ENCODE measurements at regions not wholly inside any gene's neighbourhood (a gene's known extent, or its start where the extent isn't known, plus 50 kb on each side); places are given as distances from the start of the nearest gene placed in this dataset.
"Not testable (repeated sequence)": the region's sequence is repeated elsewhere in the genome, so short reads cannot be mapped to it uniquely, and the experiment has no call there.

- Histone ChIP-seq H3K36me3 (ENCODE audit: control insufficient read depth in 2 of 2, insufficient read depth in 2 of 2, low read length in 1 of 2) (no peaks in the 10 kb centered on the region), H3K9me3 (ENCODE audit: control insufficient read depth in 2 of 2, insufficient read depth in 1 of 2, low read depth in 1 of 2, low read length in 1 of 2) (no peaks in the 10 kb centered on the region)
Observed at GRCh38 chr7:46123756-46124343, 202.8 kb upstream of the IGFBP3 start.

GRCh38 chr7:46115410-46115809, 194.3 kb upstream of the IGFBP3 start:
- H3K4me1 ChIP-seq (ENCODE audit: control insufficient read depth in 2 of 2, insufficient read depth in 2 of 2, low read length in 1 of 2) = no peaks in the 10 kb centered on the region
- H3K36me3 ChIP-seq (ENCODE audit: control insufficient read depth in 2 of 2, insufficient read depth in 2 of 2, low read length in 1 of 2) = no peaks in the 10 kb centered on the region
- 65 to 83% methylated on average over 3 of the region's 3 CpGs for WGBS, 2 donors
- no peaks in the 10 kb centered on the region for H3K27me3 ChIP-seq (ENCODE audit: control insufficient read depth in 1 of 2, insufficient read depth in 2 of 2, low read length in 2 of 2)
- H3K4me3 ChIP-seq (ENCODE audit: low read depth in 1 of 2, low read length in 2 of 2) = no peak overlapping the region
- H3K27ac ChIP-seq (ENCODE audit: low read depth in 2 of 2, low read length in 1 of 2) = no peak overlapping the region
- H3K9me3 ChIP-seq (ENCODE audit: control insufficient read depth in 2 of 2, insufficient read depth in 1 of 2, low read depth in 1 of 2, low read length in 1 of 2) = no peaks in the 10 kb centered on the region

More at GRCh38 chr7:46123756-46124343, 202.8 kb upstream of the IGFBP3 start:
- 79 to 87% methylated on average over 3 of the region's 3 CpGs for WGBS, 2 donors
- Histone ChIP-seq H3K27ac (ENCODE audit: low read depth in 2 of 2, low read length in 1 of 2) (no peak overlapping the region), H3K4me1 (ENCODE audit: control insufficient read depth in 2 of 2, insufficient read depth in 2 of 2, low read length in 1 of 2) (no peaks in the 10 kb centered on the region), H3K4me3 (ENCODE audit: low read depth in 1 of 2, low read length in 2 of 2) (no peak overlapping the region), H3K27me3 (ENCODE audit: control insufficient read depth in 1 of 2, insufficient read depth in 2 of 2, low read length in 2 of 2) (peaks cover 0 to 3% of the 10 kb centered on the region in 2 donors)

GRCh38 chr7:46109437-46109836, 188.4 kb upstream of the IGFBP3 start:
- Histone ChIP-seq H3K36me3 (ENCODE audit: control insufficient read depth in 2 of 2, insufficient read depth in 2 of 2, low read length in 1 of 2) (no peaks in the 10 kb centered on the region), H3K27me3 (ENCODE audit: control insufficient read depth in 1 of 2, insufficient read depth in 2 of 2, low read length in 2 of 2) (no peaks in the 10 kb centered on the region), H3K4me3 (ENCODE audit: low read depth in 1 of 2, low read length in 2 of 2) (no peak overlapping the region), H3K9me3 (ENCODE audit: control insufficient read depth in 2 of 2, insufficient read depth in 1 of 2, low read depth in 1 of 2, low read length in 1 of 2) (no peaks in the 10 kb centered on the region), H3K27ac (ENCODE audit: low read depth in 2 of 2, low read length in 1 of 2) (no peak overlapping the region), H3K4me1 (ENCODE audit: control insufficient read depth in 2 of 2, insufficient read depth in 2 of 2, low read length in 1 of 2) (no peaks in the 10 kb centered on the region)
- WGBS, 2 donors = 68 to 81% methylated on average over 4 of the region's 4 CpGs

- no peaks in the 10 kb centered on the region for H3K9me3 ChIP-seq (ENCODE audit: control insufficient read depth in 2 of 2, insufficient read depth in 1 of 2, low read depth in 1 of 2, low read length in 1 of 2)
- no peaks in the 10 kb centered on the region for H3K4me1 ChIP-seq (ENCODE audit: control insufficient read depth in 2 of 2, insufficient read depth in 2 of 2, low read length in 1 of 2)
- H3K36me3 ChIP-seq (ENCODE audit: control insufficient read depth in 2 of 2, insufficient read depth in 2 of 2, low read length in 1 of 2) = no peaks in the 10 kb centered on the region
- H3K27me3 ChIP-seq (ENCODE audit: control insufficient read depth in 1 of 2, insufficient read depth in 2 of 2, low read length in 2 of 2) = no peaks in the 10 kb centered on the region
- no peak overlapping the region for H3K27ac ChIP-seq (ENCODE audit: low read depth in 2 of 2, low read length in 1 of 2)
- H3K4me3 ChIP-seq (ENCODE audit: low read depth in 1 of 2, low read length in 2 of 2) = no peak overlapping the region
- 82 to 83% methylated on average over 7 of the region's 7 CpGs for WGBS, 2 donors
Observed at GRCh38 chr7:46108272-46108671, 187.2 kb upstream of the IGFBP3 start.

- no peaks in the 10 kb centered on the region for H3K9me3 ChIP-seq (ENCODE audit: control insufficient read depth in 2 of 2, insufficient read depth in 1 of 2, low read depth in 1 of 2, low read length in 1 of 2)
- H3K27ac ChIP-seq (ENCODE audit: low read depth in 2 of 2, low read length in 1 of 2) = no peak overlapping the region
- no peaks in the 10 kb centered on the region for H3K36me3 ChIP-seq (ENCODE audit: control insufficient read depth in 2 of 2, insufficient read depth in 2 of 2, low read length in 1 of 2)
- H3K4me3 ChIP-seq (ENCODE audit: low read depth in 1 of 2, low read length in 2 of 2) = no peak overlapping the region
- H3K4me1 ChIP-seq (ENCODE audit: control insufficient read depth in 2 of 2, insufficient read depth in 2 of 2, low read length in 1 of 2) = no peaks in the 10 kb centered on the region
- no peaks in the 10 kb centered on the region for H3K27me3 ChIP-seq (ENCODE audit: control insufficient read depth in 1 of 2, insufficient read depth in 2 of 2, low read length in 2 of 2)
- 79 to 82% methylated on average over 7 of the region's 7 CpGs for WGBS, 2 donors
Observed at GRCh38 chr7:46107610-46108217, 186.6 kb upstream of the IGFBP3 start.

GRCh38 chr7:46100521-46100920, 179.4 kb upstream of the IGFBP3 start:
- Histone ChIP-seq H3K9me3 (ENCODE audit: control insufficient read depth in 2 of 2, insufficient read depth in 1 of 2, low read depth in 1 of 2, low read length in 1 of 2) (no peaks in the 10 kb centered on the region), H3K27ac (ENCODE audit: low read depth in 2 of 2, low read length in 1 of 2) (no peak overlapping the region), H3K4me1 (ENCODE audit: control insufficient read depth in 2 of 2, insufficient read depth in 2 of 2, low read length in 1 of 2) (no peaks in the 10 kb centered on the region), H3K4me3 (ENCODE audit: low read depth in 1 of 2, low read length in 2 of 2) (no peak overlapping the region), H3K36me3 (ENCODE audit: control insufficient read depth in 2 of 2, insufficient read depth in 2 of 2, low read length in 1 of 2) (no peaks in the 10 kb centered on the region), H3K27me3 (ENCODE audit: control insufficient read depth in 1 of 2, insufficient read depth in 2 of 2, low read length in 2 of 2) (peaks cover 0 to 2% of the 10 kb centered on the region in 2 donors)
- WGBS, 2 donors = 91 to 98% methylated on average over 1 of the region's 1 CpG

- WGBS, 2 donors = 65 to 70% methylated on average over 1 of the region's 1 CpG
- Histone ChIP-seq H3K27me3 (ENCODE audit: control insufficient read depth in 1 of 2, insufficient read depth in 2 of 2, low read length in 2 of 2) (peaks cover 0 to 2% of the 10 kb centered on the region in 2 donors), H3K27ac (ENCODE audit: low read depth in 2 of 2, low read length in 1 of 2) (no peak overlapping the region), H3K36me3 (ENCODE audit: control insufficient read depth in 2 of 2, insufficient read depth in 2 of 2, low read length in 1 of 2) (no peaks in the 10 kb centered on the region), H3K9me3 (ENCODE audit: control insufficient read depth in 2 of 2, insufficient read depth in 1 of 2, low read depth in 1 of 2, low read length in 1 of 2) (no peaks in the 10 kb centered on the region), H3K4me3 (ENCODE audit: low read depth in 1 of 2, low read length in 2 of 2) (no peak overlapping the region), H3K4me1 (ENCODE audit: control insufficient read depth in 2 of 2, insufficient read depth in 2 of 2, low read length in 1 of 2) (no peaks in the 10 kb centered on the region)
Observed at GRCh38 chr7:46099076-46099475, 178.0 kb upstream of the IGFBP3 start.

- Histone ChIP-seq H3K27ac (ENCODE audit: low read depth in 2 of 2, low read length in 1 of 2) (no peak overlapping the region), H3K4me3 (ENCODE audit: low read depth in 1 of 2, low read length in 2 of 2) (no peak overlapping the region), H3K9me3 (ENCODE audit: control insufficient read depth in 2 of 2, insufficient read depth in 1 of 2, low read depth in 1 of 2, low read length in 1 of 2) (no peaks in the 10 kb centered on the region), H3K36me3 (ENCODE audit: control insufficient read depth in 2 of 2, insufficient read depth in 2 of 2, low read length in 1 of 2) (no peaks in the 10 kb centered on the region), H3K27me3 (ENCODE audit: control insufficient read depth in 1 of 2, insufficient read depth in 2 of 2, low read length in 2 of 2) (no peaks in the 10 kb centered on the region), H3K4me1 (ENCODE audit: control insufficient read depth in 2 of 2, insufficient read depth in 2 of 2, low read length in 1 of 2) (no peaks in the 10 kb centered on the region)
- WGBS, 2 donors = 59 to 66% methylated on average over 1 of the region's 1 CpG
Observed at GRCh38 chr7:46091071-46091470, 170.0 kb upstream of the IGFBP3 start.

- Histone ChIP-seq H3K27me3 (ENCODE audit: control insufficient read depth in 1 of 2, insufficient read depth in 2 of 2, low read length in 2 of 2) (no peaks in the 10 kb centered on the region), H3K36me3 (ENCODE audit: control insufficient read depth in 2 of 2, insufficient read depth in 2 of 2, low read length in 1 of 2) (no peaks in the 10 kb centered on the region), H3K4me1 (ENCODE audit: control insufficient read depth in 2 of 2, insufficient read depth in 2 of 2, low read length in 1 of 2) (no peaks in the 10 kb centered on the region), H3K9me3 (ENCODE audit: control insufficient read depth in 2 of 2, insufficient read depth in 1 of 2, low read depth in 1 of 2, low read length in 1 of 2) (no peaks in the 10 kb centered on the region), H3K4me3 (ENCODE audit: low read depth in 1 of 2, low read length in 2 of 2) (no peak overlapping the region), H3K27ac (ENCODE audit: low read depth in 2 of 2, low read length in 1 of 2) (no peak overlapping the region)
- 94 to 97% methylated on average over 1 of the region's 1 CpG for WGBS, 2 donors
Observed at GRCh38 chr7:46089281-46089680, 168.2 kb upstream of the IGFBP3 start.

- not testable (repeated sequence) for H3K36me3 ChIP-seq (ENCODE audit: control insufficient read depth in 2 of 2, insufficient read depth in 2 of 2, low read length in 1 of 2); H3K27me3 ChIP-seq (ENCODE audit: control insufficient read depth in 1 of 2, insufficient read depth in 2 of 2, low read length in 2 of 2); H3K4me3 ChIP-seq (ENCODE audit: low read depth in 1 of 2, low read length in 2 of 2); H3K9me3 ChIP-seq (ENCODE audit: control insufficient read depth in 2 of 2, insufficient read depth in 1 of 2, low read depth in 1 of 2, low read length in 1 of 2); H3K27ac ChIP-seq (ENCODE audit: low read depth in 2 of 2, low read length in 1 of 2); H3K4me1 ChIP-seq (ENCODE audit: control insufficient read depth in 2 of 2, insufficient read depth in 2 of 2, low read length in 1 of 2)
- 90 to 92% methylated on average over 2 of the region's 2 CpGs for WGBS, 2 donors
Observed at GRCh38 chr7:46088486-46088885, 167.4 kb upstream of the IGFBP3 start.

Data from esophagus (tissue), 2 donors.